Lower leg skin (tissue), 3 donors: ENCODE measurements at regions not wholly inside any gene's neighbourhood (a gene's known extent, or its start where the extent isn't known, plus 50 kb on each side); places are given as distances from the start of the nearest gene placed in this dataset.

Source experiments
- CTCF ChIP-seq, 3 donors: fragments of 450-650 bp; IDR thresholded peaks; one replicate each; pipeline ENCODE4 v1.5.1; 2016; ENCODE audit warnings: antibody characterized with exemption in 3 of 3, mild to moderate bottlenecking in 3 of 3, moderate library complexity in 2 of 3
- POLR2A ChIP-seq, 2 donors: fragments of 450-650 bp; IDR thresholded peaks; one replicate each; pipeline ENCODE4 v1.6.1; 2016 to 2017; ENCODE audit warnings: antibody characterized with exemption in 2 of 2, mild to moderate bottlenecking in 1 of 2, moderate library complexity in 1 of 2

GRCh38 chr11:106389101-106389500 lies 311.6 kb downstream of the AASDHPPT start:
- TF ChIP-seq CTCF (IDR thresholded peaks at IDR 0.05) (no peak), POLR2A (IDR thresholded peaks at IDR 0.05) (no peak)
